ENCODE measurements at regions not wholly inside any gene's neighbourhood (a gene's known extent, or its start where the extent isn't known, plus 50 kb on each side); places are given as distances from the start of the nearest gene placed in this dataset.

DNA sequence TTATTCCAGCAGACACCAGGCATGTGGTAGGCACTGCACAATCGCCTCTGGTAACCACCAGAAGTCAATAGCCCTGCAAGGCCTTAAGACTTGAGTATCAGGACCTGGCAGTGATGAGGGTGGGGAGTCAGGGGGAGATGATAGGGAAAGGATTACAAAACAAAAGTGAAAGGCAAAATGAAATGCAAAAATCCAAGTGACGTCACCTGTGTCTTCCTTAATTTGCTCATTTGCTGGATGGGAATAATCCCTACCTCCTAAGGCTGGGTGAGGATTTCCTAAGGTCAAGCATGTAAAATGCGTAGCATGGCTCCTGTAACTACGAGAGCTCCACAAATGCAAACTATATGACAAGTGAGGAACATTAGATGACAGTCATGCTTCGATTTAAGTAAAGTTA, 58.4 kb downstream of the FOXI1 start:
- no peak overlapping the region for H3K18ac ChIP-seq (ENCODE audit: insufficient read length, low read depth, low read length)
- no peak overlapping the region for H3K4me2 ChIP-seq (ENCODE audit: insufficient read depth, insufficient read length, low read length)
- H2BK20ac ChIP-seq (ENCODE audit: low read depth, low read length, poor library complexity, severe bottlenecking): no peak overlapping the region
- no peaks in the 10 kb centered on the region for H3K79me2 ChIP-seq (ENCODE audit: insufficient read depth, low read length)
- no peak overlapping the region for H4K5ac ChIP-seq (ENCODE audit: insufficient read length, low read depth, low read length)
- no peak overlapping the region for H3K23ac ChIP-seq (ENCODE audit: insufficient read length, low read depth, low read length)
- no peaks in the 10 kb centered on the region for H3K36me3 Mint-ChIP-seq (ENCODE audit: insufficient read depth in 1 of 3, low read depth in 3 of 3)
- no peak overlapping the region for H2BK12ac ChIP-seq (ENCODE audit: insufficient read length, low read depth, low read length)
- no peaks in the 10 kb centered on the region for H3K9me3 ChIP-seq (ENCODE audit: control insufficient read depth, low read depth, low read length)
- H3K27ac ChIP-seq (ENCODE audit: insufficient read length, low read depth, low read length): no peak overlapping the region
- H3K27me3 Mint-ChIP-seq (ENCODE audit: low read depth): peaks cover 7% of the 10 kb centered on the region
- H4K8ac ChIP-seq (replicated peaks; ENCODE audit: insufficient read length, low read depth, low read length): no peak overlapping the region
- no CpG with 5 or more reads among the region's 5 CpGs for WGBS (ENCODE audit: extremely low coverage, insufficient read length, low lambda C conversion rate)
- no peak overlapping the region for H3K9ac ChIP-seq (ENCODE audit: extremely low read depth, insufficient read length, low read length)
- no peaks in the 10 kb centered on the region for H3K27me3 ChIP-seq (ENCODE audit: insufficient read depth, low read length)
- no peaks in the 10 kb centered on the region for H3K4me1 ChIP-seq (ENCODE audit: insufficient read depth, low read length)
- no peak overlapping the region for H2AFZ ChIP-seq (ENCODE audit: low read length)
- H3K27ac Mint-ChIP-seq: no peak overlapping the region
- no peaks in the 10 kb centered on the region for H4K20me1 ChIP-seq (ENCODE audit: control insufficient read depth, insufficient read depth, insufficient read length)
- DNase-seq: no peak
- no peak overlapping the region for H3K14ac ChIP-seq (ENCODE audit: insufficient read depth, low read length)
- TF ChIP-seq, protein P1, sequence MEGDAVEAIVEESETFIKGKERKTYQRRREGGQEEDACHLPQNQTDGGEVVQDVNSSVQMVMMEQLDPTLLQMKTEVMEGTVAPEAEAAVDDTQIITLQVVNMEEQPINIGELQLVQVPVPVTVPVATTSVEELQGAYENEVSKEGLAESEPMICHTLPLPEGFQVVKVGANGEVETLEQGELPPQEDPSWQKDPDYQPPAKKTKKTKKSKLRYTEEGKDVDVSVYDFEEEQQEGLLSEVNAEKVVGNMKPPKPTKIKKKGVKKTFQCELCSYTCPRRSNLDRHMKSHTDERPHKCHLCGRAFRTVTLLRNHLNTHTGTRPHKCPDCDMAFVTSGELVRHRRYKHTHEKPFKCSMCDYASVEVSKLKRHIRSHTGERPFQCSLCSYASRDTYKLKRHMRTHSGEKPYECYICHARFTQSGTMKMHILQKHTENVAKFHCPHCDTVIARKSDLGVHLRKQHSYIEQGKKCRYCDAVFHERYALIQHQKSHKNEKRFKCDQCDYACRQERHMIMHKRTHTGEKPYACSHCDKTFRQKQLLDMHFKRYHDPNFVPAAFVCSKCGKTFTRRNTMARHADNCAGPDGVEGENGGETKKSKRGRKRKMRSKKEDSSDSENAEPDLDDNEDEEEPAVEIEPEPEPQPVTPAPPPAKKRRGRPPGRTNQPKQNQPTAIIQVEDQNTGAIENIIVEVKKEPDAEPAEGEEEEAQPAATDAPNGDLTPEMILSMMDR (conservative IDR thresholded peaks at IDR 0.05): no peak
- H2AK5ac ChIP-seq (ENCODE audit: insufficient read length, low read length): no peak overlapping the region
- H3K4me3 Mint-ChIP-seq: no peak overlapping the region
- no peak overlapping the region for H2BK15ac ChIP-seq (ENCODE audit: low read depth, low read length)
- H4K91ac ChIP-seq (ENCODE audit: insufficient read length, low read depth, low read length): no peak overlapping the region
- no peak overlapping the region for H2BK120ac ChIP-seq (ENCODE audit: low read depth, low read length, poor library complexity, severe bottlenecking)
- no peak overlapping the region for H2BK5ac ChIP-seq (ENCODE audit: insufficient read length, low read length)
- H3K56ac ChIP-seq (ENCODE audit: insufficient read length, low read depth, low read length): no peak overlapping the region
- no peak overlapping the region for H3T11ph ChIP-seq (ENCODE audit: low read length)
- no peaks in the 10 kb centered on the region for H3K23me2 ChIP-seq (ENCODE audit: insufficient read length, low read depth, low read length, poor library complexity, severe bottlenecking)
- peaks cover 2 to 10% of the 10 kb centered on the region in 2 experiments; a peak in 3 of 4 replicates for H3K4me1 Mint-ChIP-seq
- H3K9me3 Mint-ChIP-seq: no peaks in the 10 kb centered on the region
- no peaks in the 10 kb centered on the region for H3K79me1 ChIP-seq (ENCODE audit: insufficient read depth, low read depth, low read length, poor library complexity, severe bottlenecking)
- H3K4ac ChIP-seq (ENCODE audit: low read depth, low read length): no peak overlapping the region

Measured in H9 (cell line).